Activated naive CD4-positive, alpha-beta T cell treated with anti-CD3 and anti-CD28 coated beads, Interleukin-2, amount 50 U/mL, for 24 hours (primary cell): ENCODE measurements at regions not wholly inside any gene's neighbourhood (a gene's known extent, or its start where the extent isn't known, plus 50 kb on each side); places are given as distances from the start of the nearest gene placed in this dataset.
A peak's percentile ranks its signal among the peaks of the same experiment; 100 is the strongest.

Experiments used
- H3K27ac Mint-ChIP-seq: one replicate; pipeline ENCODE4 v1.8.0; 2021; ENCODE audit warnings: mild to moderate bottlenecking, mixed read lengths
- H3K27me3 Mint-ChIP-seq: one replicate; pipeline ENCODE4 v1.8.0; 2021; ENCODE audit warnings: mixed read lengths
- H3K36me3 Mint-ChIP-seq: one replicate; pipeline ENCODE4 v1.8.0; 2021; ENCODE audit warnings: mixed read lengths
- H3K4me1 Mint-ChIP-seq: one replicate; pipeline ENCODE4 v1.8.0; 2021; ENCODE audit warnings: mixed read lengths
- H3K4me3 Mint-ChIP-seq: one replicate; pipeline ENCODE4 v1.8.0; 2021; ENCODE audit warnings: mild to moderate bottlenecking, mixed read lengths
- H3K9me3 Mint-ChIP-seq: one replicate; pipeline ENCODE4 v1.8.0; 2021; ENCODE audit warnings: mixed read lengths

- peaks cover 64% of the 10 kb centered on the region for H3K4me1 Mint-ChIP-seq
- no peaks in the 10 kb centered on the region for H3K27me3 Mint-ChIP-seq
- H3K9me3 Mint-ChIP-seq = no peaks in the 10 kb centered on the region
- H3K27ac Mint-ChIP-seq = peak overlapping the region; percentile 87
- H3K4me3 Mint-ChIP-seq = no peak overlapping the region
- H3K36me3 Mint-ChIP-seq = no peaks in the 10 kb centered on the region
Measured at GRCh38 chr14:49984424-49984823, 91.5 kb downstream of the ARF6 start.

GRCh38 chr14:49986343-49987014 lies 93.6 kb downstream of the ARF6 start:
- Mint-ChIP-seq H3K27ac (no peak overlapping the region), H3K4me3 (no peak overlapping the region), H3K27me3 (no peaks in the 10 kb centered on the region), H3K36me3 (peaks cover 3% of the 10 kb centered on the region), H3K4me1 (peaks cover 44% of the 10 kb centered on the region), H3K9me3 (no peaks in the 10 kb centered on the region)

- peaks cover 3% of the 10 kb centered on the region for H3K36me3 Mint-ChIP-seq
- peaks cover 32% of the 10 kb centered on the region for H3K4me1 Mint-ChIP-seq
- peak overlapping the region; percentile 6 for H3K27ac Mint-ChIP-seq
- H3K27me3 Mint-ChIP-seq = no peaks in the 10 kb centered on the region
- H3K9me3 Mint-ChIP-seq = no peaks in the 10 kb centered on the region
- H3K4me3 Mint-ChIP-seq = no peak overlapping the region
Measured at GRCh38 chr14:49988080-49988990, 95.5 kb downstream of the ARF6 start.

GRCh38 chr14:49989966-49990365 lies 97.1 kb downstream of the ARF6 start:
- Mint-ChIP-seq H3K9me3 (no peaks in the 10 kb centered on the region), H3K27me3 (no peaks in the 10 kb centered on the region), H3K27ac (no peak overlapping the region), H3K4me3 (no peak overlapping the region), H3K36me3 (peaks cover 3% of the 10 kb centered on the region), H3K4me1 (peaks cover 18% of the 10 kb centered on the region)

- H3K4me3 Mint-ChIP-seq = no peak overlapping the region
- H3K27ac Mint-ChIP-seq = no peak overlapping the region
- H3K4me1 Mint-ChIP-seq = peaks cover 7% of the 10 kb centered on the region
- no peaks in the 10 kb centered on the region for H3K27me3 Mint-ChIP-seq
- H3K36me3 Mint-ChIP-seq = peaks cover 3% of the 10 kb centered on the region
- H3K9me3 Mint-ChIP-seq = no peaks in the 10 kb centered on the region
Measured at GRCh38 chr14:49991491-49991890, 98.6 kb downstream of the ARF6 start.

GRCh38 chr14:49992036-49992435 lies 99.2 kb downstream of the ARF6 start:
- H3K9me3 Mint-ChIP-seq = no peaks in the 10 kb centered on the region
- H3K27me3 Mint-ChIP-seq = no peaks in the 10 kb centered on the region
- no peak overlapping the region for H3K27ac Mint-ChIP-seq
- peaks cover 3% of the 10 kb centered on the region for H3K36me3 Mint-ChIP-seq
- H3K4me3 Mint-ChIP-seq = no peak overlapping the region
- peaks cover 5% of the 10 kb centered on the region for H3K4me1 Mint-ChIP-seq

- H3K36me3 Mint-ChIP-seq = peaks cover 3% of the 10 kb centered on the region
- H3K9me3 Mint-ChIP-seq = no peaks in the 10 kb centered on the region
- H3K27me3 Mint-ChIP-seq = no peaks in the 10 kb centered on the region
- no peak overlapping the region for H3K4me3 Mint-ChIP-seq
- peaks cover 9% of the 10 kb centered on the region for H3K4me1 Mint-ChIP-seq
- H3K27ac Mint-ChIP-seq = no peak overlapping the region
Measured at GRCh38 chr14:49992448-49992847, 99.6 kb downstream of the ARF6 start.

GRCh38 chr14:49992901-49993339 lies 100.0 kb downstream of the ARF6 start:
- Mint-ChIP-seq H3K36me3 (peaks cover 3% of the 10 kb centered on the region), H3K27ac (no peak overlapping the region), H3K4me1 (peaks cover 14% of the 10 kb centered on the region), H3K27me3 (no peaks in the 10 kb centered on the region), H3K4me3 (no peak overlapping the region), H3K9me3 (no peaks in the 10 kb centered on the region)

GRCh38 chr14:49993565-49993964 lies 100.7 kb downstream of the ARF6 start:
- Mint-ChIP-seq H3K36me3 (peaks cover 3% of the 10 kb centered on the region), H3K27ac (no peak overlapping the region), H3K4me1 (peaks cover 17% of the 10 kb centered on the region), H3K9me3 (no peaks in the 10 kb centered on the region), H3K27me3 (no peaks in the 10 kb centered on the region), H3K4me3 (no peak overlapping the region)

- Mint-ChIP-seq H3K27ac (peak overlapping the region; percentile 4), H3K4me1 (peaks cover 30% of the 10 kb centered on the region), H3K36me3 (peaks cover 2% of the 10 kb centered on the region), H3K4me3 (no peak overlapping the region), H3K27me3 (no peaks in the 10 kb centered on the region), H3K9me3 (no peaks in the 10 kb centered on the region)
Measured at GRCh38 chr14:49994951-49995561, 102.2 kb downstream of the ARF6 start.

- H3K4me3 Mint-ChIP-seq = no peak overlapping the region
- H3K36me3 Mint-ChIP-seq = no peaks in the 10 kb centered on the region
- H3K9me3 Mint-ChIP-seq = no peaks in the 10 kb centered on the region
- peak overlapping the region; percentile 35 for H3K27ac Mint-ChIP-seq
- no peaks in the 10 kb centered on the region for H3K27me3 Mint-ChIP-seq
- H3K4me1 Mint-ChIP-seq = peaks cover 57% of the 10 kb centered on the region
Measured at GRCh38 chr14:49997991-49998390, 105.1 kb downstream of the ARF6 start.

GRCh38 chr14:49999146-49999761 lies 106.4 kb downstream of the ARF6 start:
- Mint-ChIP-seq H3K4me1 (peaks cover 65% of the 10 kb centered on the region), H3K4me3 (peak overlapping the region; percentile 86), H3K9me3 (no peaks in the 10 kb centered on the region), H3K27me3 (no peaks in the 10 kb centered on the region), H3K27ac (peak overlapping the region; percentile 98), H3K36me3 (no peaks in the 10 kb centered on the region)

- Mint-ChIP-seq H3K36me3 (no peaks in the 10 kb centered on the region), H3K27ac (peak overlapping the region; percentile 98), H3K4me3 (peak overlapping the region; percentile 86), H3K4me1 (peaks cover 65% of the 10 kb centered on the region), H3K9me3 (no peaks in the 10 kb centered on the region), H3K27me3 (no peaks in the 10 kb centered on the region)
Measured at GRCh38 chr14:49999826-50000379, 107.0 kb downstream of the ARF6 start.

- H3K36me3 Mint-ChIP-seq = no peaks in the 10 kb centered on the region
- H3K4me1 Mint-ChIP-seq = peaks cover 65% of the 10 kb centered on the region
- H3K9me3 Mint-ChIP-seq = no peaks in the 10 kb centered on the region
- peak overlapping the region; percentile 98 for H3K27ac Mint-ChIP-seq
- no peaks in the 10 kb centered on the region for H3K27me3 Mint-ChIP-seq
- H3K4me3 Mint-ChIP-seq = peak overlapping the region; percentile 86
Measured at GRCh38 chr14:50000380-50001150, 107.7 kb downstream of the ARF6 start.
